OCI-LY7 (cell line): ENCODE measurements at regions not wholly inside any gene's neighbourhood (a gene's known extent, or its start where the extent isn't known, plus 50 kb on each side); places are given as distances from the start of the nearest gene placed in this dataset.

Source experiments
- BruUV-seq: library from RNA; stranded (reverse); fragments of 400-500 nt; replicated peaks from 2 replicates; lab custom pipeline; 2021; lab: Mats Ljungman, UMichigan
- CTCF ChIA-PET: fragments of 300-600 bp; sonication (Branson Sonifier 250); formaldehyde crosslinking; loops from one replicate; lab custom pipeline; 2022; ENCODE audit warnings: antibody characterized with exemption; ENCODE audit not compliant: unreplicated experiment; lab: Charles Lee
- POLR2A ChIA-PET: fragments of 300-600 bp; sonication (Branson Sonifier 250); formaldehyde crosslinking; loops from one replicate; lab custom pipeline; 2022; ENCODE audit warnings: antibody characterized with exemption; lab: Charles Lee
- DNase-seq: peaks from one replicate; pipeline ENCODE4 v3.0.0-alpha.2; 2015; ENCODE audit warnings: low spot score
- H2AFZ ChIP-seq: fragments of 200-600 bp; sonication (generic), shearing (Covaris generic); 2 replicates; pipeline ENCODE4 v1.6.1; 2014; ENCODE audit warnings: mild to moderate bottlenecking, antibody characterized with exemption, low read length, moderate library complexity
- H3K27ac ChIP-seq: fragments of 200-600 bp; sonication (generic); 2 replicates; pipeline ENCODE4 v1.5.1; 2014; ENCODE audit warnings: mixed run types, low read depth, mild to moderate bottlenecking, moderate library complexity, low read length, inconsistent platforms; ENCODE audit not compliant: poor library complexity, severe bottlenecking
- H3K36me3 ChIP-seq: fragments of 200-600 bp; sonication (generic); 2 replicates; pipeline ENCODE4 v1.6.1; 2014; ENCODE audit warnings: mild to moderate bottlenecking, antibody characterized with exemption, low read length, moderate library complexity, mixed read lengths; ENCODE audit not compliant: insufficient read depth
- H3K4me1 ChIP-seq: fragments of 200-600 bp; sonication (generic); 2 replicates; pipeline ENCODE4 v1.5.1; 2014; ENCODE audit warnings: mild to moderate bottlenecking, low read length; ENCODE audit not compliant: insufficient read depth, poor library complexity, severe bottlenecking
- H3K4me2 ChIP-seq: fragments of 200-600 bp; sonication (generic); 2 replicates; pipeline ENCODE4 v1.6.1; 2014; ENCODE audit warnings: mild to moderate bottlenecking, low read length
- H3K4me3 ChIP-seq: fragments of 200-600 bp; sonication (generic); 2 replicates; pipeline ENCODE4 v1.5.1; 2014; ENCODE audit warnings: mild to moderate bottlenecking, low read depth, low read length; ENCODE audit not compliant: poor library complexity, severe bottlenecking
- H3K79me2 ChIP-seq: fragments of 200-600 bp; sonication (generic); 2 replicates; pipeline ENCODE4 v1.6.1; 2016; ENCODE audit warnings: low read depth, mild to moderate bottlenecking, low read length, moderate library complexity, mixed read lengths; ENCODE audit not compliant: insufficient read depth
- H3K9me2 ChIP-seq: fragments of 200-600 bp; sonication (generic); 2 replicates; pipeline ENCODE4 v1.6.1; 2016; ENCODE audit warnings: mild to moderate bottlenecking, low read length, mixed read lengths; ENCODE audit not compliant: insufficient read depth
- H3K9me3 ChIP-seq: fragments of 200-600 bp; sonication (generic); 2 replicates; pipeline ENCODE4 v1.6.1; 2014; ENCODE audit warnings: mild to moderate bottlenecking, mixed run types, low read length, mixed read lengths
- H4K20me1 ChIP-seq: fragments of 200-600 bp; sonication (generic); 2 replicates; pipeline ENCODE4 v1.6.1; 2014; ENCODE audit warnings: mild to moderate bottlenecking, antibody characterized with exemption, low read length, moderate library complexity, mixed read lengths; ENCODE audit not compliant: insufficient read depth
- CTCF ChIP-seq: fragments of 200-600 bp; sonication (generic); conservative IDR thresholded peaks from 2 replicates; pipeline ENCODE4 v1.5.1; 2014; ENCODE audit warnings: mild to moderate bottlenecking, antibody characterized with exemption, low read length, moderate library complexity, mixed read lengths
- EZH2phosphoT487 ChIP-seq: fragments of 200-600 bp; sonication (generic); IDR thresholded peaks from 2 replicates; pipeline ENCODE4 v1.6.1; 2018; ENCODE audit warnings: low read depth, borderline replicate concordance, mild to moderate bottlenecking, mixed run types, antibody characterized with exemption, low read length, moderate library complexity, mixed read lengths
- intact Hi-C: fragments of 100-400 bp; cut with micrococcal nuclease; formaldehyde crosslinking; loops from one replicate; pipeline ENCODE4 v1.10.0; 2022; ENCODE audit not compliant: unreplicated experiment

GRCh38 chr3:1515882-1516281, 423.1 kb downstream of the CNTN6 start:
- ChIA-PET POLR2A (no interaction called here), CTCF (interaction anchor here (0.5 kb wide), 1 partner anchor 479 kb away, joined by 3 read pairs; no protein-coding TSS in a partner anchor)
- Histone ChIP-seq H3K27ac (no peak overlapping the region), H2AFZ (no peak overlapping the region), H3K4me1 (no peaks in the 10 kb centered on the region), H3K4me3 (no peak overlapping the region), H3K4me2 (no peak overlapping the region), H3K79me2 (no peaks in the 10 kb centered on the region), H3K9me3 (no peaks in the 10 kb centered on the region), H3K36me3 (no peaks in the 10 kb centered on the region), H4K20me1 (no peaks in the 10 kb centered on the region), H3K9me2 (no peaks in the 10 kb centered on the region)
- no peak for DNase-seq
- intact Hi-C loops, result no loop called here
- no TSS peak for BruUV-seq
- TF ChIP-seq EZH2phosphoT487, result no peak
- TF ChIP-seq CTCF, result no peak

GRCh38 chr3:1527786-1528185, 435.0 kb downstream of the CNTN6 start:
- no peaks in the 10 kb centered on the region for H3K79me2 ChIP-seq
- no peaks in the 10 kb centered on the region for H3K4me1 ChIP-seq
- no peak overlapping the region for H2AFZ ChIP-seq
- no peaks in the 10 kb centered on the region for H4K20me1 ChIP-seq
- H3K9me2 ChIP-seq, result no peaks in the 10 kb centered on the region
- no peak overlapping the region for H3K4me3 ChIP-seq
- intact Hi-C loops, result no loop called here
- H3K4me2 ChIP-seq, result no peak overlapping the region
- CTCF ChIA-PET, result no interaction called here
- H3K36me3 ChIP-seq, result no peaks in the 10 kb centered on the region
- no peak for DNase-seq
- BruUV-seq, result no TSS peak
- H3K27ac ChIP-seq, result no peak overlapping the region
- TF ChIP-seq EZH2phosphoT487 (no peak), CTCF (no peak)
- POLR2A ChIA-PET, result no interaction called here
- no peaks in the 10 kb centered on the region for H3K9me3 ChIP-seq

- no TSS peak for BruUV-seq
- H3K9me2 ChIP-seq, result no peaks in the 10 kb centered on the region
- H2AFZ ChIP-seq, result no peak overlapping the region
- no peaks in the 10 kb centered on the region for H3K36me3 ChIP-seq
- H3K4me3 ChIP-seq, result no peak overlapping the region
- ChIA-PET POLR2A (no interaction called here), CTCF (no interaction called here)
- no peaks in the 10 kb centered on the region for H3K9me3 ChIP-seq
- intact Hi-C loops, result no loop called here
- TF ChIP-seq CTCF, result no peak
- TF ChIP-seq EZH2phosphoT487, result no peak
- no peak overlapping the region for H3K27ac ChIP-seq
- no peak overlapping the region for H3K4me2 ChIP-seq
- no peaks in the 10 kb centered on the region for H3K79me2 ChIP-seq
- DNase-seq, result no peak
- no peaks in the 10 kb centered on the region for H4K20me1 ChIP-seq
- no peaks in the 10 kb centered on the region for H3K4me1 ChIP-seq
These were observed 435.8 kb downstream of the CNTN6 start for GRCh38 chr3:1528621-1529020.
